Prostate gland (tissue), 2 donors: ENCODE measurements at regions not wholly inside any gene's neighbourhood (a gene's known extent, or its start where the extent isn't known, plus 50 kb on each side); places are given as distances from the start of the nearest gene placed in this dataset.

Experiments used
- DNase-seq: peaks from one replicate; pipeline ENCODE4 v3.0.0-alpha.2; 2019; ENCODE audit warnings: low spot score
- H3K27ac ChIP-seq, 2 donors: fragments of 200-600 bp; sonication (generic); 2 replicates each; pipeline ENCODE4 v1.5.1; 2017 to 2019
- H3K27me3 ChIP-seq: fragments of 200-600 bp; sonication (generic); replicated peaks from 2 replicates; pipeline ENCODE4 v1.5.1; 2019; ENCODE audit not compliant: insufficient read depth
- H3K36me3 ChIP-seq, 2 donors: fragments of 200-600 bp; sonication (generic); 1 replicate in 1 of 2; 2 replicates in 1 of 2; pipeline versions ENCODE4 v1.5.1 to v1.8.1; 2017 to 2019
- H3K4me1 ChIP-seq: fragments of 200-600 bp; sonication (generic); replicated peaks from 2 replicates; pipeline ENCODE4 v1.5.1; 2019
- H3K4me3 ChIP-seq, 2 donors: fragments of 200-600 bp; sonication (generic); 2 replicates each; pipeline ENCODE4 v1.5.1; 2017 to 2019
- H3K9me3 ChIP-seq: fragments of 200-600 bp; sonication (generic); 2 replicates; pipeline ENCODE4 v1.5.1; 2017
- POLR2A ChIP-seq: fragments of 450-650 bp; IDR thresholded peaks from one replicate; pipeline ENCODE4 v1.6.1; 2016; ENCODE audit warnings: antibody characterized with exemption, mild to moderate bottlenecking
- POLR2AphosphoS5 ChIP-seq: sonication (generic); formaldehyde crosslinking; IDR thresholded peaks from one replicate; pipeline ENCODE4 v1.6.1; 2017; ENCODE audit warnings: antibody characterized with exemption
- WGBS: methylation state at CpG from one replicate; pipeline ENCODE4 v1.1.5; 2018; 5-methylcytosine and 5-hydroxymethylcytosine counted together
- intact Hi-C: fragments of 100-400 bp; cut with DNase I; formaldehyde crosslinking; loops from one replicate; pipeline ENCODE4 v1.14.2; 2022
- TF ChIP-seq, protein P1 (sequence below), 4 experiments: fragments of 200-600 bp in 2 of 4; fragments of 450-650 bp in 2 of 4; sonication (generic) in 2 of 4; IDR thresholded peaks; 1 replicate in 3 of 4; 2 replicates in 1 of 4; pipeline ENCODE4 v1.5.1; 2016 to 2019; ENCODE audit warnings: antibody characterized with exemption in 4 of 4, mild to moderate bottlenecking in 2 of 4, moderate library complexity in 2 of 4

DNA sequence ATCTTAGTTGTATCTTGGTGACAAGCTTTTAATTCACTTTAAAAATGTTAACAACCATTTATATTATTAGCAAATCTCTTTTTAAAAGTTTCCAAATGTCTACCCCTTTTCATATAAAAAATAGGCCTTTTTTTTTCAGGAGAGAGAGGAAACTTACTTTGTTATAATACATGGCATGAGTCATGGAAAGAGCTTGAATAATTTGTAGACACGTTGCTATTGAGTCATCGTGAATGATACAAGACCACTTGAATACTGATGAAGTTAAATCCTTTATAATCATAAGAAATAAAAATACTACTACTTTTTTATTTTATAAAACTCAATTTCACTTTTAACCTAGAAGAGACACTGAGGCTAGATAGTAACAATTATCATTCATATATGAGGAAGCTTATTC, 70.3 kb upstream of the BBX start:
- intact Hi-C loops, result no loop called here
- Histone ChIP-seq H3K9me3 (no peaks in the 10 kb centered on the region), H3K4me1 (no peaks in the 10 kb centered on the region), H3K4me3 (no peak overlapping the region), H3K36me3 (no peaks in the 10 kb centered on the region), H3K27ac (no peak overlapping the region), H3K27me3 (no peaks in the 10 kb centered on the region)
- no peak for TF ChIP-seq POLR2AphosphoS5
- TF ChIP-seq POLR2A, result no peak
- TF ChIP-seq, protein P1, sequence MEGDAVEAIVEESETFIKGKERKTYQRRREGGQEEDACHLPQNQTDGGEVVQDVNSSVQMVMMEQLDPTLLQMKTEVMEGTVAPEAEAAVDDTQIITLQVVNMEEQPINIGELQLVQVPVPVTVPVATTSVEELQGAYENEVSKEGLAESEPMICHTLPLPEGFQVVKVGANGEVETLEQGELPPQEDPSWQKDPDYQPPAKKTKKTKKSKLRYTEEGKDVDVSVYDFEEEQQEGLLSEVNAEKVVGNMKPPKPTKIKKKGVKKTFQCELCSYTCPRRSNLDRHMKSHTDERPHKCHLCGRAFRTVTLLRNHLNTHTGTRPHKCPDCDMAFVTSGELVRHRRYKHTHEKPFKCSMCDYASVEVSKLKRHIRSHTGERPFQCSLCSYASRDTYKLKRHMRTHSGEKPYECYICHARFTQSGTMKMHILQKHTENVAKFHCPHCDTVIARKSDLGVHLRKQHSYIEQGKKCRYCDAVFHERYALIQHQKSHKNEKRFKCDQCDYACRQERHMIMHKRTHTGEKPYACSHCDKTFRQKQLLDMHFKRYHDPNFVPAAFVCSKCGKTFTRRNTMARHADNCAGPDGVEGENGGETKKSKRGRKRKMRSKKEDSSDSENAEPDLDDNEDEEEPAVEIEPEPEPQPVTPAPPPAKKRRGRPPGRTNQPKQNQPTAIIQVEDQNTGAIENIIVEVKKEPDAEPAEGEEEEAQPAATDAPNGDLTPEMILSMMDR (IDR thresholded peaks at IDR 0.05), result no peak
- no peak for DNase-seq
- 94% methylated on average over 2 of the region's 2 CpGs for WGBS

DNA sequence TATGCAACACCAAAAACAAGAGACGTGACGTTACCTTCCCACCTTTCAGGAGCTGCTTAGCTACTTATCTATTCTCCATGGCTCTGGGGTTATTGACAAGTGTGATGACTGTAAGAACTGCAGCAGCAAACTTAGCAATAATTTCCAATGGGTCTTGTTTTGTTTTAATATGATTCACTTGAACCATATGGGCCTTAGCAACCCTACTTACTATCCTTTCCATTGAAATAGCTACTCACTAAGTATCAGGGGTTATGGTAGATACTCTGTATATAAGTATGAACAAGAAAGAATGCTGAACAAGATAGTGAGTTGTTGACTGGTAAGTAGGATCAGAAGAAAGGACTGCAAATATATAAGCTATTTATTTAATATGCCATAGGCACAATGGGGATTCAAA, 69.3 kb upstream of the BBX start:
- 98% methylated on average over 2 of the region's 2 CpGs for WGBS
- no peak for DNase-seq
- intact Hi-C loops, result no loop called here
- Histone ChIP-seq H3K4me3 (no peak overlapping the region), H3K4me1 (no peaks in the 10 kb centered on the region), H3K27me3 (no peaks in the 10 kb centered on the region), H3K9me3 (no peaks in the 10 kb centered on the region), H3K27ac (no peak overlapping the region), H3K36me3 (no peaks in the 10 kb centered on the region)
- no peak for TF ChIP-seq POLR2AphosphoS5

DNA sequence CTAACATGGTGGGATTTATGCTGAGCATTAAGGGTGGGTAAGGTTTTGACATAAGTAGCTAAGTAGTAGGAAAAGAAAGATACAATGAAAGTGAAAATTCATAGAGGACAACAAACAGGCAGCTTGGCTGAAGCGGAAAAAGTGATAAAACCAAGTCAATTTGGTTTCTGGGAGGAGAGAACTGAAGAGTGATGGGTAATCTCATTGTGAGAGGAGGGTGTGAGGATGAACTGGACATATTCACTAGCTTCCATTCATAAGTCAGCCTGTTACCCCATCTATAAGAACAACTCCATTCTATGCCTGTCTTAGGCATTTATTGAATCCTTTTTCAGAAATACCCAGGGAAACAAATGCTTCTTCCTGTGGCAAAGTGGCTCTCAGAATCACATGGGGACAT, 67.1 kb upstream of the BBX start:
- no peak overlapping the region for H3K4me3 ChIP-seq
- intact Hi-C loops, result no loop called here
- no peaks in the 10 kb centered on the region for H3K4me1 ChIP-seq
- no peaks in the 10 kb centered on the region for H3K36me3 ChIP-seq
- no peaks in the 10 kb centered on the region for H3K9me3 ChIP-seq
- 98% methylated on average over 1 of the region's 1 CpG for WGBS
- no peak overlapping the region for H3K27ac ChIP-seq
- no peak for DNase-seq
- H3K27me3 ChIP-seq, result no peaks in the 10 kb centered on the region
- TF ChIP-seq POLR2AphosphoS5 (no peak), POLR2A (no peak)
- TF ChIP-seq, protein P1 (IDR thresholded peaks at IDR 0.05), result no peak

DNA sequence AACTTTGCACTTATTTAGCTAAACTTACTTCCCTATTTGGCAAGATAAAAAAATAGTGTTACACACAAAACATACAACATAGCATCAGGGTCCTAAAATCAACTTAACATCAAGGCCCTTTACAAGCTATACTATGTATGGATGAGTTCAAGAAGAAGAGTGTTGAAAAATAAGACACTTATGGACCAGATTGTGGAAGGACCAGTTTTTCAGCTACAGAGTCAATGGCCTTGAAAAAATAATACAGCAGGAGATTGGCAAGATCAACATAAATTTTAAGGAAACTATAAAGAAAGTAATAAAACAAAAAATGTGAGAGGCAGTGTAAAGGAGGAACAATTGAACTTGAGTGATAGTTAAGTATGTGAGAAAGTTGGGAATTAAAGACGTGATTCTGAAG, 66.3 kb upstream of the BBX start:
- Histone ChIP-seq H3K4me3 (no peak overlapping the region), H3K27ac (no peak overlapping the region), H3K36me3 (no peaks in the 10 kb centered on the region), H3K9me3 (no peaks in the 10 kb centered on the region), H3K27me3 (no peaks in the 10 kb centered on the region), H3K4me1 (no peaks in the 10 kb centered on the region)
- DNase-seq, result no peak
- intact Hi-C loops, result no loop called here
- TF ChIP-seq POLR2A (no peak), POLR2AphosphoS5 (peak; percentile 14)
- TF ChIP-seq, protein P1 (IDR thresholded peaks at IDR 0.05), result no peak
- 26% methylated on average over 1 of the region's 1 CpG for WGBS

DNA sequence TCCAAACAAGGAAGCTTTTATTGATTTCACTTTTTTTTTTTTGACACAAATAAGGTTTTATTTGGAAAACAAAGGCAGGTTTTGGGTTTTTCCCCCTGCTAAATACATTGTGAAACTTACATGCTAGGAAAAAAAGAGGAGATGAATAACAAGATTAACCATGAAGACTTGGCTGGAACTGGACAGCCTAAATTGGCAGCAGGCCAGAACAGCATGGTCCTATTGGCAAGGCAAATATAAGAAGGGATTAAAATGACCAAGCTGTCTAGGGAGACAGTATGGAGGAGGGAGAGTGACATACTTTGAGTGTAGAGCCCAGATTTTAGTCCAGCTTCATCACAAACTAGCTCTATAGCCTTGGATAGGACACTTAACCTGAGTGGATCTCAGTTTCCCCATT, 63.9 kb upstream of the BBX start:
- intact Hi-C loops, result no loop called here
- Histone ChIP-seq H3K36me3 (no peaks in the 10 kb centered on the region), H3K4me3 (no peak overlapping the region), H3K27ac (no peak overlapping the region), H3K27me3 (no peaks in the 10 kb centered on the region), H3K4me1 (no peaks in the 10 kb centered on the region), H3K9me3 (no peaks in the 10 kb centered on the region)
- DNase-seq, result no peak
- TF ChIP-seq POLR2AphosphoS5 (no peak), POLR2A (no peak)
- TF ChIP-seq, protein P1 (IDR thresholded peaks at IDR 0.05), result no peak

DNA sequence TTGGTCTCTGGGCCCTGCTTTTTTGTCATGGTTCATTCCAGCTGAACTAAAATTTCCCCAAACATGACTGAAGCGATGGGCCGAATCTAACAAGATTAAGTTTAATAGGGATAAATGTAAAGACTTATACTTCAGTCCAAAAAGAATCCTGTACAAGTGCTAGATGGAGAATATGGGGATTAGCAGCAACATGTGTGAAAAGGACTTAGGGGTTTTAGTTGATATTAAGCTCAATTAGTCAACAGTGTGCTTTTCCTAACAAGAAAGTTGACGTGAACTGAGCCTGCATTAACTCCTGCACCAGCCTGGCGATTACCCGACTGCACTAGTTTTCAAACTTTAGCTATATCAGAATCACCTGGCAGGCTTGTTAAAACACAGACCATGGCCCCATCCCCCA, 61.0 kb upstream of the BBX start:
- Histone ChIP-seq H3K36me3 (no peaks in the 10 kb centered on the region), H3K27ac (no peak overlapping the region), H3K4me1 (no peaks in the 10 kb centered on the region), H3K9me3 (no peaks in the 10 kb centered on the region), H3K4me3 (no peak overlapping the region), H3K27me3 (no peaks in the 10 kb centered on the region)
- whole genome bisulfite sequencing, result 96% methylated on average over 5 of the region's 5 CpGs
- TF ChIP-seq, protein P1 (IDR thresholded peaks at IDR 0.05), result no peak
- TF ChIP-seq POLR2A (no peak), POLR2AphosphoS5 (no peak)
- DNase-seq, result no peak
- intact Hi-C loops, result no loop called here
